LoVo (cell line): ENCODE measurements at regions not wholly inside any gene's neighbourhood (a gene's known extent, or its start where the extent isn't known, plus 50 kb on each side); places are given as distances from the start of the nearest gene placed in this dataset.
"Not testable (repeated sequence)": the region's sequence is repeated elsewhere in the genome, so short reads cannot be mapped to it uniquely, and the experiment has no call there.

Source experiments
- DNase-seq: peaks from one replicate; pipeline ENCODE4 v3.0.0-alpha.2; 2016; ENCODE audit warnings: low spot score

DNA sequence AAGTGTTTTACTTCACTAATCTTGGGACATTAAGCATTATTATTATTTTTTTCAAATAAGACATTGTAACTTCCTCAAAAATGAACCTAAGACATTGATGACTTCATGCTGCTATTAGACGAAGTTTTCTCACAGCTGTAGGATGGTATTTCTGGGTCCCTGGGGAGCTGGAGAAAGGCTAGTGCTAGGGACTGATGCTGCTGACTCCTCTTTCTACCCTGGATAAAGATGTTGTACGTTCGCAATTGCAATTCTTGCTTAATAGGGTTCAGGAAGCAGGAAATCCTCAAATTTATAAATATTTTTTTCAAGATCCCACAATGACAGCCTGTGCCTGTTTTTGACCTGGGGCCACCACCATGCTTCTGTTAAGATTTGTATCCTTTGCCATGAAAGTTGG is 526.0 kb downstream of the CCSER2 start:
- no peak for DNase-seq

DNA sequence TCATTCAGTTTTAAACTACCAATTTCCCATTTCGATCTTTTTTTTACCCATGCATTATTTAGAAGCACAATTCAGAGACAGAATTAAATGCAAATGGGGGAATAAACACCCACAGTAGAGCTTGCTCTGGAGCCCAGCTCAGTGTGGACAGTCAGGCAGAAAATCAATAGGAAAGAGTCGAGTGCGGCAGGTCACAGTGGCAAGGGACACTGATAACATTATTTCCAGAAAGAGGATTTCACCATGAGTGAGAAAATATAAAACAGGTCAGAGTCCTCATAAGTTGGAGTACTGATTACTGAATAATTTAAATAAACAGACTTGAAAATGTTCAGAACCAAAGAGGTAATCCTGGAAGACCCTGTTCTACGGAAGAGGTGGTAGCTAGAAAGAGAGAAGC is 532.5 kb downstream of the CCSER2 start:
- no peak for DNase-seq

DNA sequence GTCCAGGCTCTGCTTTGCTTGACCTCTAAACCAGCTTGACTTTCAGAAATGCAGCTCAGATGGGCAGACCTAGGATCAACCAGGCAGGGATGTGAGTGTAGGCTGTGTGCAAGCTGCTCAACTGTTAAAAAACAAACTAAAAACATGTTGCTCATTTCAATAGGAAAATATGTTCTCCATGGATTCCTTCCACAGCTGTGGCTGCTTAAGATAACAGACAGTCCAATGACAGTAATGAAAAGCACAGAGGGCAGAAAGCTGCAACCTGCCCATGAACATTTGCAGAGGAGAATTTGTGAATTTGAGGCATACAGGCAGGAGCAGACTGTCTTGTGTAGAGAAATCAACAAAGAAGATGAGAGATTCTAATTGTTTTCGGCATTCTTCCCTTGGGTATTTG is 534.2 kb downstream of the CCSER2 start:
- DNase-seq: no peak

DNA sequence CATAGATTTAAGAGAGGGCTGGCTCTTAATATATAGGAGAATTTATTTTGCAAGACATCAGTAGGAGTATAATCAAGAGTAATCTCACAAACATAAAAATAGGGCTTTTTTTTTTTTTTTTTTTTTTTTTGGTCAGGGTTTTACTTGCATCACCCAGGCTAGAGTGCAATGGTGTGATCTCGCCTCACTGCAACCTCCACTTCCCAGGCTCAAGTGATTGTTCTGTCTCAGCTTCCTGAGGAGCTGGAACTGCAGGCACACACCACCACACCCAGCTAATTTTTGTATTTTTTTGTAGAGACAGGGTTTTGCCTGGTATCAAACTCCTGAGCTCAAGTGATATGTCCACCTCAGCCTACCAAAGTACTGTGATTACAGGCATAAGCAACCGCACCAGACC is 535.3 kb downstream of the CCSER2 start:
- DNase-seq: no peak

DNA sequence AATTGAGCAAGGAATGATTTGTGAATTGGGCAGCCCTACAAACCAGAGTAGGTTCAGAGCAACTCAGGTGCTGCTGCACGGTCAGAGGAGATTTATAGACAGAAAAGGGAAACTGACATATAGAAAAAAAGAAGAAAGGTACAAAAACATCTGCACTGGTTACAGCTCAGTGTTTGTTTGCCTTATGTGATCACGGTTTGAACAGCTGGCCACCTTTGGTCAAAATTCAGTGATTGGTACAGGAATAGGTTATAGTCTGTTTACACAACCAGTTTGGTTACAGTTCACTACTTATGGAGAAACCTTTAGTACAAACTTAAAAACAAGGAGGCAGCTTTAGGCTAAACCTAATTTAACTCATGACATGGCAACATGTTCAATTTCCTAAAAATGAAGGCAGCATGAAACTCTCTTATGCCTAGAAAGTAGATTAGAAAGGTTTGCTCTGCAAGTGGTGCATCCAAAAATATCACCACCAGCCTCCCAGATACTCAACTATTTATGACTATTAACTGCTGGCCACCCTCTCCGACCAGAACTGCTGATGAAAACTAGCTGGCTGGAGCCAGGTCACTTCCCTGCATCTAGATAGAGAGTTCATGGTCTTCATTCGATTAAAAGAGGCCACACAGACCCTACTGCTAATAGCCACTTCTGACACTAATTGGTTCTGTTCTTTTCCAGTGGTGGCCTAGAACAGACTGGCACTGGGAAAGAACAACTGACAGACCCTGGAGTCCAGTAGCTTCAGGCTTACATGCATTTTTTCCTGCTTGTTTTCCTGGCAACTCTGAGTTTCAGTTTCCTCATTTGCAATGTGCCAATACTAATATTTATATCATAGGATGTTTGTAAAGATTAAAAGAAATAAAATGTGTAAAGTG is 548.0 kb downstream of the CCSER2 start:
- no peak for DNase-seq

DNA sequence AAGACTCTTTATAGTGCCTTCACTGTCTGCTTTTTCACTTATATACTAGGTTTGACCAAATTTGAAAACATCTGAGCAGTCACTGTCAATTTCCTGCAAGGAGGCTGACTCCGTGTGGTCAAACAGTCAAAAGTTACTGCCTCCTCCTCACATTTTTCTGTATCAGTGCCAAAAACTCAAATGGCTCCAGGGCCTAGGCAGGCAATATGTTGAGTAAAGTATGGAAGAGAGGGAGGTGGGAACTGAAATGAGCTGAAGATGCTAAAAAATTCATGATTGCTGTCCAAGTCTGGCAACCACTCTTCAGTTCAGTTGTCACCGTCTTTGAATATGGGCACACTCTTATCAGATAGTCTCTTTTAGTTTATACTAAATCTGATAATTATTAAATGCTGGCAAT is 551.6 kb downstream of the CCSER2 start:
- DNase-seq: no peak

DNA sequence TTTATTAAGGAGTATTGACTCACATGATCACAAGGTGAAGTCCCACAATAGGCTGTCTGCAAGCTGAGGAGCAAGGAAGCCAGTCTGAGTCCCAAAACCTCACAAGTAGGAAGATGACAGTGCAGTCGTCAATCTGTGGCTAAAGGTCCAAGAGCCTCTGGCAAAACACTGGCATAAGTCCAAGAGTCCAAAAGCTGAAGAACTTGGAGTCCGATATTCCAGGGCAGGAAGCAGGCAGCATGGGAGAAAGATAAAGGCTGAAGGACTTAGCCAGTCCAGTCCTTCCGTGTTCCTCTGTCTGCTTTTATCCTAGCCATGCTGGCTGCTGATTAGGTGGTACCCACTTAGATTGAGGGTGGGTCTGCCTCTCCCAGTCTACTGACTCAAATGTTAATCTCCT is 553.3 kb downstream of the CCSER2 start:
- not testable (repeated sequence) for DNase-seq

DNA sequence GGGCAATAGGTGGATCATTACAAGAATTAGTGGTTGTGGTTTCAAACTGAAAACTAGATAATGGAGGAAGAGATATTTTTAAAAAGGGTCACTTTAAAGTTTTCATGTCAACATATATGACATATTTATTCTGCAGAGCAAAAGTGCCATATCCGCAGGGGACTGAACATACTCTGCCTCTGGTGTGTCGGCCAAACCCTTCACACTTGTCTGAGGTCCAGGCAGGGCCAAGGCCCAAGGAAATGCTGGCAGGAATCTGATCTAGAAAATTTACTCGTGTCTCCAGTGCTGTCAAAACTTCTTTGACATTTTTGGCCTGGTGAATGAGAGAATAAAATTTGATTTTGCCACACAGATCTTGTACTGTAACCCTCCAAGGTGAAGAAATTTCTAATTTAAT is 562.3 kb downstream of the CCSER2 start:
- DNase-seq: no peak

DNA sequence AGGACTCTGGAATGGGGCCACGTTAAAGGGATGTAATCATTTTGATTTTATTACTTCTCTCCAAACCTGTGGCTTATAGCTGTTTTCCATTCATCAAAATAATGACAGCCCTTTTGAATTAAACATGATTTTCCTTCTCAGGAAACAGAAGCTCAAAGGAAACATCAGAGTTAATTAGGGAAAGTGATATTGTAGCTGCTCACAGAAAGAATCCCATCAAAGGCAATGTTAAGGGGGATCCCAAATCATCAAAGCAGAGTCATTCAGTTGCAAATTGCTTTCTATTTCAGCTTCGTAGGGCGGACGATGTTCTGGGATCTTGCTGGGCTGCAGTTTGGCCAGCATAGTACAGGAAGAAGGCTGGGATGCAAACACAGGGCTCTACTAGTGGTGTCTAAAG is 563.2 kb downstream of the CCSER2 start:
- no peak for DNase-seq

DNA sequence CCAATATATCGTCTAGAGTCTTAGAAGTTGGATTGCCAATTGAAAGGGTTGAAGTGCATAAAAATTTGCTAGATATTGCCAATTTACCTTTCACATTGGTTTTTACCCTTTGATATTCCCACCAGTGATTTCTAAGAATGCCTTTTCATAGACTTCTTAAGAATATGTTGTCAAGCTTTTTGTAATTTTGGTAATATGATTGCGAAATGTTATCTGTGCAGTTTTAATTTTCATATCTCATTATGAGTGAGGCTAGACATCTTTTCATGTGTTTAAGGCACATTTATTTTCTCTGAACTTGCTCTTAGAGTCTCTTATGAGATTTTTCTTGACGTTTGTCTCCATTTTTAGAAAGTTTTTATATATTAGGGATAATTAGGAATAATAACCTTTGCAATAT is 567.2 kb downstream of the CCSER2 start:
- no peak for DNase-seq

DNA sequence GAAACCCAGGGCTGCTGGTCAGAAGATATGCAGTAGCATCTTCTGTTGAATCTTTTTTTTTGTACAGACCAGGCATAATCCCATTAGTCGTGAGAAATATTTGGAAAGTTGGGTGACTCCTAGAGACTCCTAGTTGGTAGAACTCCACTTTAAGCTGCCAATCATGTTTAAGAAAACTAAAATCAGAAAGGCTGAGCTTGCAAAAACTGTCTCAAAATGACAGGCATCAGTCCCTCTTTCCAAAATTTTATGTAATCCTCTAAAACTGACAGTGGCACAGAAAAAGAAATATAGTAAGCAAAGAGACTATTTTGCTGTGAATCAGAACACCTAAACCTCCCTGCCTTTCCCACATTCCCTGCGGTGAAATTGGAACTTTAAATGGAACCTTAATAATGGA is 568.5 kb downstream of the CCSER2 start:
- DNase-seq: no peak

DNA sequence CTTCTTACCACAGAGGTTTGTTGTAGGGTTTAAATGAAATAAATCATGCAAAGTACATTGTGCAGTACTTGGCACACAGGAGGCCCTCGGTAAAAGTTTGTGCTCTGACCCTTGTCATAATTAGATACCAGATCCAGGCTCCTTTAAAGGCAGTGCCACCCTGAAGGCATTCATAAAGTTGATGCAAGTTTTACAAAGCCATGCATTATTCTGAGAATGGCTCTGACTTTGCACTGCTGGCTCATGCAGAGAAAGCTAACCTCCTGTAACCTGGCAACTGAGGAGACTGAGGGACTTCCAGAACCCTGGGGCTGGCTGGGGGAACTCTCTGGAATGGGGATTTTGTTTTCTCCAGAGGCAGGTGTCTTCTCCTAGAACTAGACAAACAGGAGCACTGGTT is 570.9 kb downstream of the CCSER2 start:
- no peak for DNase-seq

DNA sequence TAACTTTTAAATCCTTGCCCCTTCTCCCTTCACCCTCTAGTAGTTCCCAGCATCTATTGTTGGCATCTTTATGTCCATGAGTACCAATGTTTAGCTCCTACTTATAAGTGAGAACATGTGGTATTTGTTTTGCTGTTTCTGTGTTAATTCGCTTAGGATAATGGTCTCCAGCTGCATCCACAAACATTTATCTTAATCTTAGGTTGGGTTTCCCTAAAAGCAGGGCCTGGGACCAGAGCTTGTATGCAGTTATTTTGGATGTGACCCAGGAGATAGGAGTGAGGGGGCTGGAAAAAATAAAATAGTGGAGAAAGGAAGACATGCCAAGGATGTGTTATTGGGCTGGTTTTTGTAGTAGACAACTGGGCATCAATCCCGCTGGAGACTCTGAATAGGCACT is 571.8 kb downstream of the CCSER2 start:
- no peak for DNase-seq

DNA sequence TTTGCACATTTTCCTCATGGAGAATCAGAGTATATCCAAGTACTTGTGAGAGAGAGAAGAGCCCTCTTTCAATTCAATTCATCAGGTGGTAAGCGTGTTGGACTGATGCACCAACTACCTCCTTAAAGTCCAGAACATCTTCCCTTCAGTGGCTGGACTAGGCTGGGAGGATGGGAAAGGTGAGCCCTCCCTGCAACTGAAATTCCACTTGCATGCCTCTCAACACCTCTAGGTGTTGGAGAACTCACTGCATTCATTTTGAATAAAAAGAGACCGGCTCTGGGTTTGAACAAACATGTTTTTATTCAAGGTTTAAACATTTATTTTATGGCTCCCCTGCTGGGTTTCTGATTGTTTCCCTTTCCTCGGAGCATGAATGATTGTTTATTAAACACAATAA is 573.5 kb downstream of the CCSER2 start:
- no peak for DNase-seq

DNA sequence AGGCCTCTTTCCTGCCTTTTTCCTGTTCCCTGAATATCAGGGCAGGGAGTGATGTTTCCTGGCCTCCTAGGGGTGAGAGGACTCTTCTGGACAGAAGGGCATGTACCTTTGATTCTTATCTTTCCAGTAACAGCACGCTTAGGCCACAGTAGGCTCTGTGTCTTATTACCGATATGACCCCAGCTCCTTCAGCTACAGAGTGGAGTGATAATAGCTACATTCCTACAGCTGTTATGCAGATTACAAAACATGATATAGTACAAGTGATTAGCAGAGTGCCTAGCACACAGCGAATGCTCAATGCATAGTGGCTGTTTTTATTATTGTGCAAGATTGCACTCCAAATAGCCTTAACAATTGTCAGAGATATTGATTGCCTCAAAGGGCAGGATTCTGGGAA is 574.2 kb downstream of the CCSER2 start:
- DNase-seq: no peak

DNA sequence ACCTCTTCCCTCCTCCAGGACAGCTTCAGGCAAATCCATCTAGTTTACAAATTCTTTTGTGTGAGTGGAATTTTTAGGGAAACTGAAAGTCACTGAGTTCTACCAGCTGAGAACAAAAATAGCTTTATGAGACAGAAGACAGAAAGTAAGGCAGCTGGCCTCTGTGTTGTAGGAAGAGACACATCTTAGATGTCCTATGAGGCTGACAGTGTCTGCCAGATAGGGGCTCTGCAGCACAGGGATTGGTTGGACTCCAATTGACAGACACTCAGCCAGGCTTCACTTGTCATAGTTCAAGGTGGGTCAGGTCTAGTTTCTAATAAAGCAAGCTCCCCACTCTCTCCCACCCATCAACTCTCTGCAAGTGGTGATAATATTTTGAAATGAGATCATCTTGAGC is 574.9 kb downstream of the CCSER2 start:
- no peak for DNase-seq

DNA sequence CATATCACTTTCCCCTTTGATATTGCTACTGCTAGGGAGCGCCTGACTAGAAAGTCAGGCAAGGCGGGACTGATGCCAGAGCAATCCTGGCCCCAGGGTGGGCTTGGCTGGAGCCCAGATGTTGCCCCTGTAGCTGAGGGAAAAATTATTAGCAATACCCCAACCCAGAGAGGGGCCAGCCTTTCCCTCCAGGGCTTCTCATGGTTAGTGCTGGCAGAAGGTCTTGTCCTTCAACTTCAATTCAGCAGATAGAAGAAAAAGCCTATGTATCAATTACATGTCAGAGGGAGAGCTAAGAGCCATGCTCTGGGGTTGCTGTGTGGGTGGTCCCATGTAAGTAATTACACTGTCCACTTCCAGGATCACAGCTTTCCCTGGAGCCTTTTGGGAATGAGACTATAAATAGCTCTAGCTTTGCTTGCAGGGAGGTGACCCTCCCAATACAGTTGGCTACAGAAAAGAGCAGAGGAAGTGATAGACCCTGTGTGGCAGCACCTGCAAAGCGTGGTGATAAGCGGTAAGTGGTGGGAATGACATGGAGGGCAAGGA is 579.1 kb downstream of the CCSER2 start:
- no peak for DNase-seq

DNA sequence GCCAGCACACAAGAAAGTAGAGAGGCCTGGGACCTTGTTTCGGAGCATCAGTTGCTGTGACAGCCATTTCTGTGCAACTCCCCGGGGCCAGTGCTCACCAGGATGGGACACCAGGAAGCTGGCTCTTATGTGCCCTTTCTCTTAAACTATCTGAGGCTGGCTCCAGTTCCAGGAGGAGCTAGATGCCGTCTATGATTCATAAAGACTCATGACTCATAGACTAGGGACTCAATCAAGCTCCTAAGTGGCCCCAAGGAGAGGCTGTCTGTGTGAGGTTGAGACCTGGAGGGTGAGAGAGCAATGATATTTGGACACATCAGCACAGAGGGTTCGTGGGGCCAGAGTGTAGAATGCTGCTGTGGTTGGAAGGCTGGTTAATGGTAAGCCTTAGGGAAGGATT is 580.1 kb downstream of the CCSER2 start:
- DNase-seq: no peak

DNA sequence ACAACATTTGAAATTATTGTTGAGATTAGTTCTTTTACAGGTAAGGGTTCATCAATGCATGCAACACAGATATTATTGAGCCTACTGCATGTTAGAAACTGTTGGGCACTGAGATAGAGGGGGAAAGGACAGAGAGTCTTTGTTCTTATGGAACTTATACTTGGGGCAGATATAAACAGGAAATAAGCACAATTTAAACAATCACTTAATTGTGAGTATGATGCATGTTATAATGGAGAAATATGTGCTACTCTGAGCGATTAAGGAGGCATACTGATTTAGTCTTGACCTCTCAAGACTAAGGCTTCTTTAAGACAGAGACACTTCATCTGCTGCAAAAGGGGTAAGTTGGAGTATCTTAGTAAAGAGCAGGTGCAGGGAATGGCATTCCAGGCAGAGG is 593.3 kb downstream of the CCSER2 start:
- no peak for DNase-seq

DNA sequence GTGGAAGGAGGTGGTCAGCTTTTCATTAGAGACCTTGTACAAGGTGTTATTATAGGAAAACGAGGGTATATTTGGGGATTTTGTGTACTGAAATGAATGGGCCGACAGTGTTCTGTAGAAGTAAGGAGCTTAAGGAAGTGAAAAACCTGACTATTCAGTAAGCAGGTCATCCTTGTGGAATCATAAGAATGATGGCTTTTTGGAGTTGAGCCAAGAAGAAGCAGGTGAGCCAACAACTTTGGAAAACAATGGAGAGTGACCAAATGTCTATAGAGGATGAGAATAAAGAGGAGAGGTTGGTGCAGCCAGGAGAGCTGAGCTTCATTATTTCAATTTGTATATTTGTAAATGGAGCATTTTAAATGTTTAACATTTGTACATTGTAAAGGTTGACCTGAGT is 595.7 kb downstream of the CCSER2 start:
- no peak for DNase-seq

DNA sequence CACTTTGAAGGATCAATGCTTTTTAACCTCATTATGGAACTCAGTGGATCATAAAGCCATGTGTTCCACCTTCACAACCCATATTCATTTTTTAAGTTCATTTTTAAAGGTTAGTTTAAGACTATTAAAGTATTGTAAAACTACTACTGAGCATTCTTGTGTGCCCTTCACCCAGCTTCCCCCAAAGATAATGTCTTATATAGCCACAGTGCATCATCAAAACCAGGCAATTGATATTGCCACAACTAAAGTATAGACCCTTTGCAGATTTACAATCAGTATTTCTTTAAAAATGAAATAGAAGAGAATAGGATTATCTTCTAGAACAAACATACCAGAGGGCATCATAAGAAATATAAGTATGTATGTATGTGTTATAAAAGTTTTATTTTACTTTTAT is 597.1 kb downstream of the CCSER2 start:
- no peak for DNase-seq

DNA sequence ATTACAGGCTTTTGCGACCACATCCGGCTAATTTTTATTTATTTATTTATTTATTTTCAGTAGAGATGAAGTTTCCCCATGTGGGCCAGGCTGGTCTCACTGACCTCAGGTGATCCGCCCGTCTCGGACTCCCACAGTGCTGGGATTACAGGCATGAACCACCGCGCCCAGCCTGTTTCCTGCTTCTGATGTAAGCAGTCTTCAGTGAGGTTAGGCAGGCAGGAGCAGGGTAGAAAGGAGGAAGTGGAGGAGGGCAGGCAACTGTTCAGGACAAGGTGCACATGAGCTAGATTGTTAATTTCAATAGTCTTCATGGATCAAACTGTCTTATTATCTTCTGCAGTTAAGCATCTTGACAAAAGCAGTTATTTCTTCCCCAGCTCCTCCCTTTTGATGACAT is 605.0 kb downstream of the CCSER2 start:
- DNase-seq: no peak

DNA sequence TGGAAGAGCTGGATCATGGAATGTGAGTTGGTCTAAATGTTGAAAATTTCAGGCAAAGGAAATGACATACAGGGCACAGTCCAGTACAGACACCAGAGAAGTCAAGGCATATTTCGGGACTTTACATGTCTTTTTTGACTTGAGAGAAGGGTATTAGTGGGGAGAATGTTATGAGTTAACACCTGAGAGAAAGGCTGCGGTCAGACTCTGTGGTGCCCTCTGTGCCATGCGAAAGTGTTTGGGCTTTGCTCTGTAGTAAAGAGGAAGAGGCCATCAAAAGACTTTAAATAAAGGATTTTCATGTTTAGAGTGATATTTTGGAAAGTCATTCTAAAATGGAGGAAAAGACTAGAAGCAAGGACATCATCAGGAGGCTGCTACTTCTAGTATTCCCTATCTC is 607.4 kb downstream of the CCSER2 start:
- no peak for DNase-seq
